ENCODE measurements at regions not wholly inside any gene's neighbourhood (a gene's known extent, or its start where the extent isn't known, plus 50 kb on each side); places are given as distances from the start of the nearest gene placed in this dataset.

- Histone ChIP-seq H3K9me3 (ENCODE audit: control insufficient read depth, insufficient read depth, low read depth, low read length) (no peaks in the 10 kb centered on the region), H3K4me1 (ENCODE audit: control insufficient read depth, insufficient read depth, low read length) (no peaks in the 10 kb centered on the region), H3K4me3 (ENCODE audit: low read depth, low read length) (no peak overlapping the region), H3K36me3 (ENCODE audit: control insufficient read depth in 2 of 2, insufficient read depth in 1 of 2, low read length in 2 of 2) (no peaks in the 10 kb centered on the region), H3K27ac (ENCODE audit: extremely low read depth, low read depth, low read length) (no peak overlapping the region)
- POLR2A ChIA-PET, result no interaction called here
- CTCF ChIA-PET, result interaction anchor here (0.7 kb wide), 1 partner anchor 9 kb away, joined by 3 read pairs; no protein-coding TSS in a partner anchor
- TF ChIP-seq PATZ1 (tag by site-specific recombination; IDR thresholded peaks at IDR 0.05) (no peak), ZNF785 (tag by site-specific recombination; IDR thresholded peaks at IDR 0.05) (no peak), ZNF146 (tag by site-specific recombination; IDR thresholded peaks at IDR 0.05) (no peak), ZNF707 (tag by site-specific recombination; IDR thresholded peaks at IDR 0.05) (no peak), ZNF580 (tag by site-specific recombination; IDR thresholded peaks at IDR 0.05) (no peak), ZNF398 (tag by site-specific recombination; IDR thresholded peaks at IDR 0.05) (no peak), ZNF133 (tag by site-specific recombination; IDR thresholded peaks at IDR 0.05) (no peak)
Observed at GRCh38 chr2:17115466-17115865, 402.8 kb downstream of the RAD51AP2 start.

- Histone ChIP-seq H3K4me3 (ENCODE audit: low read depth, low read length) (no peak overlapping the region), H3K4me1 (ENCODE audit: control insufficient read depth, insufficient read depth, low read length) (no peaks in the 10 kb centered on the region), H3K27ac (ENCODE audit: extremely low read depth, low read depth, low read length) (no peak overlapping the region), H3K9me3 (ENCODE audit: control insufficient read depth, insufficient read depth, low read depth, low read length) (no peaks in the 10 kb centered on the region), H3K36me3 (ENCODE audit: control insufficient read depth in 2 of 2, insufficient read depth in 1 of 2, low read length in 2 of 2) (no peaks in the 10 kb centered on the region)
- TF ChIP-seq ZNF561 (tag by site-specific recombination; IDR thresholded peaks at IDR 0.05; ENCODE audit: borderline replicate concordance), result no peak
- no peak for TF ChIP-seq ZNF155 (tag by site-specific recombination; IDR thresholded peaks at IDR 0.05)
- no peak for TF ChIP-seq ZNF501 (tag by site-specific recombination; IDR thresholded peaks at IDR 0.05)
- TF ChIP-seq ZBTB17 (tag by site-specific recombination; IDR thresholded peaks at IDR 0.05), result no peak
- TF ChIP-seq ZNF311 (tag by site-specific recombination; IDR thresholded peaks at IDR 0.05; ENCODE audit: borderline replicate concordance), result no peak
- TF ChIP-seq HOXA7 (CRISPR knock-in tag; IDR thresholded peaks at IDR 0.05; ENCODE audit: borderline replicate concordance), result no peak
- TF ChIP-seq ZNF645 (tag by site-specific recombination; IDR thresholded peaks at IDR 0.05), result no peak
- TF ChIP-seq ZNF23 (tag by site-specific recombination; IDR thresholded peaks at IDR 0.05; ENCODE audit: borderline replicate concordance), result no peak
- no peak for TF ChIP-seq ZNF366 (tag by site-specific recombination; conservative IDR thresholded peaks at IDR 0.05)
- TF ChIP-seq ZNF776 (tag by site-specific recombination; IDR thresholded peaks at IDR 0.05; ENCODE audit: borderline replicate concordance), result no peak
- no peak for TF ChIP-seq ZBTB7A (tag by site-specific recombination; IDR thresholded peaks at IDR 0.05; ENCODE audit: low read depth)
- no peak for TF ChIP-seq ZNF544 (tag by site-specific recombination; IDR thresholded peaks at IDR 0.05)
- TF ChIP-seq OSR2 (tag by site-specific recombination; IDR thresholded peaks at IDR 0.05), result no peak
- TF ChIP-seq SALL2 (tag by site-specific recombination; IDR thresholded peaks at IDR 0.05; ENCODE audit: borderline replicate concordance), result no peak
- no peak for TF ChIP-seq ZNF112 (tag by site-specific recombination; IDR thresholded peaks at IDR 0.05)
- CTCF ChIA-PET, result interaction anchor here (0.7 kb wide), 1 partner anchor 9 kb away, joined by 3 read pairs; no protein-coding TSS in a partner anchor
- POLR2A ChIA-PET, result no interaction called here
Observed at GRCh38 chr2:17115042-17115441, 403.2 kb downstream of the RAD51AP2 start.
